ENCODE measurements at regions not wholly inside any gene's neighbourhood (a gene's known extent, or its start where the extent isn't known, plus 50 kb on each side); places are given as distances from the start of the nearest gene placed in this dataset.

- Histone ChIP-seq H3K36me3 (no peaks in the 10 kb centered on the region), H3K27me3 (no peaks in the 10 kb centered on the region), H3K9me3 (no peaks in the 10 kb centered on the region), H3K4me3 (no peak overlapping the region), H3K27ac (no peak overlapping the region), H3K9ac (ENCODE audit: low read depth in 2 of 2, low read length in 2 of 2) (no peak overlapping the region), H3K4me1 (no peaks in the 10 kb centered on the region)
- TF ChIP-seq, protein P1, sequence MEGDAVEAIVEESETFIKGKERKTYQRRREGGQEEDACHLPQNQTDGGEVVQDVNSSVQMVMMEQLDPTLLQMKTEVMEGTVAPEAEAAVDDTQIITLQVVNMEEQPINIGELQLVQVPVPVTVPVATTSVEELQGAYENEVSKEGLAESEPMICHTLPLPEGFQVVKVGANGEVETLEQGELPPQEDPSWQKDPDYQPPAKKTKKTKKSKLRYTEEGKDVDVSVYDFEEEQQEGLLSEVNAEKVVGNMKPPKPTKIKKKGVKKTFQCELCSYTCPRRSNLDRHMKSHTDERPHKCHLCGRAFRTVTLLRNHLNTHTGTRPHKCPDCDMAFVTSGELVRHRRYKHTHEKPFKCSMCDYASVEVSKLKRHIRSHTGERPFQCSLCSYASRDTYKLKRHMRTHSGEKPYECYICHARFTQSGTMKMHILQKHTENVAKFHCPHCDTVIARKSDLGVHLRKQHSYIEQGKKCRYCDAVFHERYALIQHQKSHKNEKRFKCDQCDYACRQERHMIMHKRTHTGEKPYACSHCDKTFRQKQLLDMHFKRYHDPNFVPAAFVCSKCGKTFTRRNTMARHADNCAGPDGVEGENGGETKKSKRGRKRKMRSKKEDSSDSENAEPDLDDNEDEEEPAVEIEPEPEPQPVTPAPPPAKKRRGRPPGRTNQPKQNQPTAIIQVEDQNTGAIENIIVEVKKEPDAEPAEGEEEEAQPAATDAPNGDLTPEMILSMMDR (IDR thresholded peaks at IDR 0.05): no peak
- intact Hi-C loops (cut with DNase I): no loop called here
- DNase-seq: no peak
Observed at GRCh38 chr5:115409094-115409493, 112.6 kb upstream of the CCDC112 start.

DNA sequence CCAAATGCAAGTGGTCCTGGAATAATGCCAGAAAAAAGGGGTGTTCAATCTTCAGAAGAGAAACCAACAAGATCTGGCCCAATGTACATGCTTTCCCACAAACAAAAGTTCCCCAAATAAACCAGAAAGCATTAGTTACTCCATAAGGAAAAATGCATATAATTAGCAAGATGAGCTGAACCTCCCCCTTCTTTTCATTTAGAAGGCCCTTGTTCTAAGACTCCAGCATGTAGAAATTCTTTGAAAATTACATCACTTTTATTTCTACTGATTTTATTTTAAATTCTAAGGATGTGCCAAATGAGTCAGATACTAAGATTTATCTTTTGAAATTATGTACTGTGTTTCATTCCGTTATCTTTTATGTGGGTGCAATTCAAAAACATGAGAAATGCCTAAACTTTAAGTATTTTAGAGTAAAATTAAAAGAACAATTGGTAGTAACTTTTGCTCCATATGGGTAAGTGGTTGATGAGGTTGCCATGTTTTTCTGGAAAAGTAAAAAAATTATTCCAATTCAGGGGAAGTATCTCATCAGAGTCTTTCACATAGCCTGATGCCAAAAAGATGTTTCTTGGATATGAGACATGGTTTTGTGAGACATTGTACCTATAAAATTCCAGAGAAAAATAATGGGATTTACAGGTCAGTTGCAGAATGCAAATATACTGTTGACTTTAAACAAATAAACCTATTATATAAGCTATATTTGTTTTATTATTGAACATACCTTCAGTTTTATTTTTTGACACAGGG is 106.5 kb upstream of the CCDC112 start:
- Histone ChIP-seq H3K9ac (ENCODE audit: low read depth in 2 of 2, low read length in 2 of 2) (no peak overlapping the region), H3K36me3 (no peaks in the 10 kb centered on the region), H3K9me3 (no peaks in the 10 kb centered on the region), H3K4me1 (no peaks in the 10 kb centered on the region), H3K4me3 (no peak overlapping the region), H3K27me3 (no peaks in the 10 kb centered on the region), H3K27ac (no peak overlapping the region)
- TF ChIP-seq, protein P1 (IDR thresholded peaks at IDR 0.05): no peak
- no peak for DNase-seq
- intact Hi-C loops (cut with DNase I): no loop called here

DNA sequence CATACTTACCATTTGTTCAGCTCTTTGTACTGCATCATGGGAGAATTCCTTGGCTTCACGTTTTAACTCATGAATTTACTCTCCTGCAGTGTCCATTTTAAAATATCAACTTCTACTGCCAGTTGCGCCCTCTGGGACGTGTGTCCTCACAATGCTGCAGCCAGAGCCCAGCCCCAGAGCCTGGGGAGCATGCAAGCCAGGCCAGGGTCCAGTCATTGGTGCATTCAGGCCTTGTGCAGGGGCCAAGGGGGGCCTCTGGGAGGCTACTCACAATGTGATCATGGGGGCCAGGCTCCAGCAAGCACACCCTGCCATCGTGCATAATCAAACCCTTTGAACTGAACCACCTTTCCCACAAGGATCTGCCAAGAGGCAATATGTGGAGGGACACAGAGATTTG is 105.6 kb upstream of the CCDC112 start:
- no peaks in the 10 kb centered on the region for H3K9me3 ChIP-seq
- no peak for DNase-seq
- H3K9ac ChIP-seq (ENCODE audit: low read depth in 2 of 2, low read length in 2 of 2): no peak overlapping the region
- no peaks in the 10 kb centered on the region for H3K27me3 ChIP-seq
- intact Hi-C loops (cut with DNase I): no loop called here
- H3K4me1 ChIP-seq: no peaks in the 10 kb centered on the region
- TF ChIP-seq, protein P1 (IDR thresholded peaks at IDR 0.05): no peak
- no peaks in the 10 kb centered on the region for H3K36me3 ChIP-seq
- H3K27ac ChIP-seq: no peak overlapping the region
- no peak overlapping the region for H3K4me3 ChIP-seq

DNA sequence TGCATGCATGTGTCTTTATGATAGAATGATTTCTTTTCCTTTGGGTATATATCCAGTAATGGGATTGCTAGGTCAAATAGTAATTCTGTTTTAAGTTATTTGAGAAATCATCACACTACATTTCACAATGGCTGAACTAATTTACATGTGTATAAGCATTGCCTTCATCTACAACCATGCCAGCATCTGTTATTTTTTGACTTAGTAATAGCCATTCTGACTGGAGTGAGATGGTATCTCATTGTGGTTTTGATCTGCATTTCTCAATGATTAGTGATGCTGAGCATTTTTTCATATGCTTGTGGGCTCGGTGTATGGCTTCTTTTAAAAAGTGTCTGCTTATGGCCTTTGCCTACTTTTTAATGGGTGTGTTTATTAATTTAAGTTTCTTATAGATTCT is 102.3 kb upstream of the CCDC112 start:
- TF ChIP-seq, protein P1 (IDR thresholded peaks at IDR 0.05): no peak
- no peak for DNase-seq
- Histone ChIP-seq H3K4me3 (no peak overlapping the region), H3K27ac (no peak overlapping the region), H3K9me3 (no peaks in the 10 kb centered on the region), H3K4me1 (no peaks in the 10 kb centered on the region), H3K36me3 (no peaks in the 10 kb centered on the region), H3K27me3 (no peaks in the 10 kb centered on the region), H3K9ac (ENCODE audit: low read depth in 2 of 2, low read length in 2 of 2) (no peak overlapping the region)
- intact Hi-C loops (cut with DNase I): no loop called here

DNA sequence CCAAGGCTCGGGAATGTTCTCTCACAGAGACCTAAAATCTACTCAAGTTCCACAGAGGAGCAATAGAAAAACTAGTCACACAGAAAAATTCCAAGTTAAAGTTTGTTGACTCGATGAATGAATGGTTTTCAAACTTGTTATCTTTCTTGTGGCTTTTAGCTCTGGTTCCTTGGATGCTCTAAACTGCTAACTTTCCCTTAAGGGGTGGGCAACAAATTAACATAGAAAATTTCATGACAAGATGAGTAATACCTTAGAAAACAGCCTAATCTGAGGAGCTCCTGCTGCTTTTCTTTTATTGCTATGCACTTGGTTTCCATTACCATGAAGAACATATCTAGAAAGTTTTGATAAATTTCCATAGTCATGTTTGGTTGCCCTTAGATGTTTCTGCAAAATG is 100.2 kb upstream of the CCDC112 start:
- H3K9me3 ChIP-seq: no peaks in the 10 kb centered on the region
- no peak overlapping the region for H3K27ac ChIP-seq
- no peak overlapping the region for H3K9ac ChIP-seq (ENCODE audit: low read depth in 2 of 2, low read length in 2 of 2)
- no peaks in the 10 kb centered on the region for H3K36me3 ChIP-seq
- H3K4me1 ChIP-seq: no peaks in the 10 kb centered on the region
- no peak for DNase-seq
- intact Hi-C loops (cut with DNase I): no loop called here
- TF ChIP-seq, protein P1 (IDR thresholded peaks at IDR 0.05): no peak
- no peaks in the 10 kb centered on the region for H3K27me3 ChIP-seq
- H3K4me3 ChIP-seq: no peak overlapping the region

All from colonic mucosa (tissue), 4 donors.